ENCODE measurements at regions not wholly inside any gene's neighbourhood (a gene's known extent, or its start where the extent isn't known, plus 50 kb on each side); places are given as distances from the start of the nearest gene placed in this dataset.

DNA sequence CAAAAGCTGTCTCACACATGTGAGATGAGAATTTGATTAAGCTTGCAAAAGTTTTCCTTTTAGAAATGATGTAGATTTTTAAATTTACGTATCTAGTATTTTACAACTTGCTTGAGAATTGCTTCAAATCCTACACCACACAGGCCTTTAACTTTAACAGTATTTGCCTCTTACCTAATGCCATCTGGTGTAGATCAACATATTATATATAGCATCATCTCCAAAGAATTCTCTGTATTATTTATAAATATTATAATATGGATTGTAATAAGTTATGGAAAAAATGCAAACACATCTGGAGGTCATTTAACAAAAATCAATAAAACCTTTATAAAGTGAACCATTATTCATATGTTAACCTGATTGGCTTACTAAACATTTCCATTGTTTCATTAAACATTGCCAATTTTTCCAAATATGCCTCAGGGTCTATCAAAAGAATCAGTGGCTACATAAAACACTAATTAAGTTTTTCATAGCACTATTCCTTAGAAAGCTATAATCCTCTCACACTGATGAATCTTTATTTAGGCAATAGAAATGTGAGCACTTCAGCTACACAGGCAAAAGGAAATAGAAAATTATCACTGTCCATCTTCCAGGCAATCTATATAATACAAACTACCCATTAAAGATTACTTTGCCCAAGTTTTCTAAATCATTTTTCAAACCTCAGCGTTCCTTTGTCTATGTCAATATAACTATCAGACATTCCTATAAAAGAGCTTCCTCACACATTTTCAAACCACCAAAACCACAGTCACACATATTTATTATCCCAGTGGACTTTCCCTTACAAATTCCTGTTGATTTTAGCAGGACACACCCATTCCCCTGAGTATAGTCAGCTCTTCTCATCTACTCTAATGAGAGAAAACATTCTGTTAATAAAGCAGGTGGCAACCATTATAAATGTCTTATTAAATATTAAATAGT lies 83.5 kb upstream of the INTU start:
- no peaks in the 10 kb centered on the region for H3K79me2 ChIP-seq (ENCODE audit: control insufficient read depth, low read length)
- H3K9me2 ChIP-seq (replicated peaks; ENCODE audit: control insufficient read depth, low read length), result no peaks in the 10 kb centered on the region
- H4K20me1 ChIP-seq (ENCODE audit: control insufficient read depth, insufficient read depth, low read depth, low read length), result no peaks in the 10 kb centered on the region
- no peaks in the 10 kb centered on the region for H3F3A ChIP-seq (ENCODE audit: control insufficient read depth, insufficient read depth)
- TF ChIP-seq, protein P1, sequence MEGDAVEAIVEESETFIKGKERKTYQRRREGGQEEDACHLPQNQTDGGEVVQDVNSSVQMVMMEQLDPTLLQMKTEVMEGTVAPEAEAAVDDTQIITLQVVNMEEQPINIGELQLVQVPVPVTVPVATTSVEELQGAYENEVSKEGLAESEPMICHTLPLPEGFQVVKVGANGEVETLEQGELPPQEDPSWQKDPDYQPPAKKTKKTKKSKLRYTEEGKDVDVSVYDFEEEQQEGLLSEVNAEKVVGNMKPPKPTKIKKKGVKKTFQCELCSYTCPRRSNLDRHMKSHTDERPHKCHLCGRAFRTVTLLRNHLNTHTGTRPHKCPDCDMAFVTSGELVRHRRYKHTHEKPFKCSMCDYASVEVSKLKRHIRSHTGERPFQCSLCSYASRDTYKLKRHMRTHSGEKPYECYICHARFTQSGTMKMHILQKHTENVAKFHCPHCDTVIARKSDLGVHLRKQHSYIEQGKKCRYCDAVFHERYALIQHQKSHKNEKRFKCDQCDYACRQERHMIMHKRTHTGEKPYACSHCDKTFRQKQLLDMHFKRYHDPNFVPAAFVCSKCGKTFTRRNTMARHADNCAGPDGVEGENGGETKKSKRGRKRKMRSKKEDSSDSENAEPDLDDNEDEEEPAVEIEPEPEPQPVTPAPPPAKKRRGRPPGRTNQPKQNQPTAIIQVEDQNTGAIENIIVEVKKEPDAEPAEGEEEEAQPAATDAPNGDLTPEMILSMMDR (IDR thresholded peaks at IDR 0.05; ENCODE audit: low read depth, low read length, poor library complexity, severe bottlenecking), result no peak
- TF ChIP-seq EZH2phosphoT487 (IDR thresholded peaks at IDR 0.05; ENCODE audit: borderline replicate concordance, low read length), result no peak
- no peaks in the 10 kb centered on the region for H3K4me1 ChIP-seq (ENCODE audit: control insufficient read depth, low read length)
- no peak overlapping the region for H3K4me3 ChIP-seq (ENCODE audit: low read length)
- H3K27me3 ChIP-seq (ENCODE audit: control insufficient read depth, low read length), result no peaks in the 10 kb centered on the region
- H3K27ac ChIP-seq (ENCODE audit: low read depth, low read length), result no peak overlapping the region
- no peaks in the 10 kb centered on the region for H3K36me3 ChIP-seq (ENCODE audit: control insufficient read depth, low read length)
- H3K4me2 ChIP-seq (ENCODE audit: low read length), result no peak overlapping the region
- peaks cover 4% of the 10 kb centered on the region; the same call in 1 of the 2 replicates for H3K9me3 ChIP-seq (ENCODE audit: control insufficient read depth, insufficient read depth, low read length)

DNA sequence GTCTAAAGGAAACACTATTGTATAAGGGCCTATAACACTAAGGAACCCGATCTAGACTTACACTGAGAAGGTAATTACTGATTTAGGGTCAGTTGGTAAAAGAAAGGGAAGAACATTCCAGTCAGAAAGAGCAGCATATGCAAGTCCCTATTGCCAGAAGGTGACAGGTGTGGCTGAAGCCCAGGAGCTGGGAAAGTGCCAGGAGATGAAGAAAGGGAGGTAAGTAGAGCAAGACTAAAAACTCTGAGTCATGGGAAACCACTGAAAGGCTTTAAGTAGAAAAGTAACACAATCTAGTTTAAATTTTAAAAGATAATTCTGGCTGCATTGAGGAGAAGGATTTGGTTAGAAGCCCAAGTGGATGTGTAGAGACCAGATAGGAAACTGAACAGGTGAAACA lies 77.7 kb upstream of the INTU start:
- peaks cover 9% of the 10 kb centered on the region; the same call in 1 of the 2 replicates for H3K9me3 ChIP-seq (ENCODE audit: control insufficient read depth, insufficient read depth, low read length)
- no peaks in the 10 kb centered on the region for H3F3A ChIP-seq (ENCODE audit: control insufficient read depth, insufficient read depth)
- no peaks in the 10 kb centered on the region for H3K4me1 ChIP-seq (ENCODE audit: control insufficient read depth, low read length)
- no peaks in the 10 kb centered on the region for H3K79me2 ChIP-seq (ENCODE audit: control insufficient read depth, low read length)
- no peak overlapping the region for H3K27ac ChIP-seq (ENCODE audit: low read depth, low read length)
- H3K9me2 ChIP-seq (replicated peaks; ENCODE audit: control insufficient read depth, low read length), result no peaks in the 10 kb centered on the region; the same call in 1 of the 2 replicates
- H3K36me3 ChIP-seq (ENCODE audit: control insufficient read depth, low read length), result no peaks in the 10 kb centered on the region
- no peak overlapping the region for H3K4me3 ChIP-seq (ENCODE audit: low read length)
- H4K20me1 ChIP-seq (ENCODE audit: control insufficient read depth, insufficient read depth, low read depth, low read length), result no peaks in the 10 kb centered on the region
- no peaks in the 10 kb centered on the region for H3K27me3 ChIP-seq (ENCODE audit: control insufficient read depth, low read length)
- H3K4me2 ChIP-seq (ENCODE audit: low read length), result no peak overlapping the region
- TF ChIP-seq, protein P1 (IDR thresholded peaks at IDR 0.05; ENCODE audit: low read depth, low read length, poor library complexity, severe bottlenecking), result no peak
- TF ChIP-seq EZH2phosphoT487 (IDR thresholded peaks at IDR 0.05; ENCODE audit: borderline replicate concordance, low read length), result no peak

DNA sequence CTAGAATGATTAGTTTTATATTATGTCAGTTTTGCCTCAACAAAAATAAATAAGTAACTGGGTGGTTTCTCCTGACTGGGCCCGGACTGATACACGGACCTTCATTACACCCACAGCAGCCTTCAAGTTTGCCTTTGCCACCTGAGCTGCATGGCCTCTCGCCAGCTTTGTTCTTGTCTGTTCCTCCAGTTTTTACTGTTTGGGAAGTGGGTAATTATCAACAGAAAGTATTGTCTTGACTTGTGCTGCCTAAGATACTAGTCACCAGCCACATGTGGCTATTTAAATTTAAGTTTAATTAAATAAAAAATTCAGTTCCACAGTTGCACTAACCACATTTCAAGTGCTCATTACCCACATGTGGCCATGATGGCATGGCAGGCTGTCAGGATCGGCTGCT lies 74.7 kb upstream of the INTU start:
- Histone ChIP-seq H3K36me3 (ENCODE audit: control insufficient read depth, low read length) (no peaks in the 10 kb centered on the region), H3K9me3 (ENCODE audit: control insufficient read depth, insufficient read depth, low read length) (peaks cover 5% of the 10 kb centered on the region; the same call in 1 of the 2 replicates), H4K20me1 (ENCODE audit: control insufficient read depth, insufficient read depth, low read depth, low read length) (no peaks in the 10 kb centered on the region), H3K4me2 (ENCODE audit: low read length) (no peak overlapping the region), H3K9me2 (replicated peaks; ENCODE audit: control insufficient read depth, low read length) (no peaks in the 10 kb centered on the region; the same call in 1 of the 2 replicates), H3K4me1 (ENCODE audit: control insufficient read depth, low read length) (no peaks in the 10 kb centered on the region), H3K27ac (ENCODE audit: low read depth, low read length) (no peak overlapping the region), H3K79me2 (ENCODE audit: control insufficient read depth, low read length) (no peaks in the 10 kb centered on the region), H3K27me3 (ENCODE audit: control insufficient read depth, low read length) (no peaks in the 10 kb centered on the region), H3K4me3 (ENCODE audit: low read length) (no peak overlapping the region), H3F3A (ENCODE audit: control insufficient read depth, insufficient read depth) (no peaks in the 10 kb centered on the region)
- TF ChIP-seq, protein P1 (IDR thresholded peaks at IDR 0.05; ENCODE audit: low read depth, low read length, poor library complexity, severe bottlenecking), result no peak
